HepG2 (cell line): ENCODE measurements at regions not wholly inside any gene's neighbourhood (a gene's known extent, or its start where the extent isn't known, plus 50 kb on each side); places are given as distances from the start of the nearest gene placed in this dataset.

ENCODE experiments used
- ATAC-seq: fragments of 200-7000 bp; cut with Tn5 transposase; 3 replicates; pipeline ENCODE4 v1.9.1; 2020; ENCODE audit warnings: mild to moderate bottlenecking, moderate library complexity
- BruUV-seq: library from RNA; stranded (reverse); fragments of 400-500 nt; replicated peaks from 2 replicates; lab custom pipeline; 2021; lab: Mats Ljungman, UMichigan
- CTCF ChIA-PET: fragments of 300-600 bp; formaldehyde crosslinking; extraction: SDS; loops from one replicate; lab custom pipeline; 2021; ENCODE audit warnings: low total read pairs, inconsistent platforms, low intra/inter-chr PET ratio; lab: Yijun Ruan, JAX
- POLR2A ChIA-PET: fragments of 350-600 bp; sonication (Branson Sonifier 250); formaldehyde crosslinking; loops from one replicate; lab custom pipeline; 2020; ENCODE audit warnings: antibody characterized with exemption, inconsistent platforms; lab: Yijun Ruan, JAX
- DNase-seq: peaks from one replicate; pipeline ENCODE4 v3.0.0-alpha.2; 2015; ENCODE audit warnings: low spot score
- FAIRE-seq: peaks from 3 replicates; lab custom pipeline; 2011; peaks lifted over from hg19 to GRCh38; lab: Jason Lieb, UNC
- H2AFZ ChIP-seq: one replicate; pipeline ENCODE4 v1.6.1; 2011; ENCODE audit warnings: low read length, inconsistent platforms
- H3K27ac ChIP-seq: fragments of 300-600 bp; 3 replicates; pipeline ENCODE4 v1.8.0; 2011; ENCODE audit warnings: mixed run types, mild to moderate bottlenecking, mixed read lengths, low read length, inconsistent platforms; ENCODE audit not compliant: insufficient read depth; ENCODE audit errors: extremely low read length
- H3K27me3 ChIP-seq, 2 experiments: fragments of 200-600 bp in 1 of 2; 2 replicates in 1 of 2; 3 replicates in 1 of 2; pipeline versions ENCODE4 v1.6.0 to v1.8.0; 2011; ENCODE audit warnings: low read length in 2 of 2, mild to moderate bottlenecking in 2 of 2, moderate library complexity in 2 of 2, inconsistent platforms in 1 of 2; ENCODE audit not compliant: insufficient read depth in 2 of 2, control insufficient read depth in 1 of 2
- H3K36me3 ChIP-seq, 2 experiments: fragments of 200-600 bp in 1 of 2; replicated peaks in 1 of 2; 2 replicates in 1 of 2; 3 replicates in 1 of 2; pipeline versions ENCODE4 v1.5.1 to v1.8.0; 2011; ENCODE audit warnings: low read length in 2 of 2, inconsistent platforms in 1 of 2; ENCODE audit not compliant: insufficient read depth in 2 of 2, control insufficient read depth in 1 of 2
- H3K4me1 ChIP-seq: 2 replicates; pipeline ENCODE4 v1.5.1; 2012; ENCODE audit warnings: low read length, inconsistent platforms; ENCODE audit not compliant: insufficient read depth
- H3K4me2 ChIP-seq: 2 replicates; pipeline ENCODE4 v1.6.0; 2011; ENCODE audit warnings: low read depth, low read length, inconsistent platforms
- H3K4me3 ChIP-seq, 3 experiments: fragments of 200-600 bp in 1 of 3; sonication (generic), shearing (Covaris generic) in 1 of 3; replicated peaks in 1 of 3; 2 replicates each; pipeline ENCODE4 v1.5.1; 2011 to 2016; ENCODE audit warnings: low read length in 3 of 3, inconsistent platforms in 2 of 3, low read depth in 2 of 3, mild to moderate bottlenecking in 2 of 3, control low read depth in 1 of 3, mixed read lengths in 1 of 3; ENCODE audit not compliant: insufficient read depth in 1 of 3
- H3K79me2 ChIP-seq: one replicate; pipeline ENCODE4 v1.6.1; 2011; ENCODE audit warnings: low read length, inconsistent platforms; ENCODE audit not compliant: insufficient read depth
- H3K9ac ChIP-seq: 2 replicates; pipeline ENCODE4 v1.6.0; 2011; ENCODE audit warnings: mild to moderate bottlenecking, low read depth, low read length, inconsistent platforms; ENCODE audit not compliant: insufficient read depth
- H3K9me3 ChIP-seq: 2 replicates; pipeline ENCODE4 v1.5.1; 2012; ENCODE audit warnings: mild to moderate bottlenecking, low read length
- H4K20me1 ChIP-seq: 2 replicates; pipeline ENCODE4 v1.6.0; 2011; ENCODE audit warnings: inconsistent platforms, mild to moderate bottlenecking, low read length, moderate library complexity; ENCODE audit not compliant: insufficient read depth
- ARID4A ChIP-seq: sonication (generic); formaldehyde crosslinking; IDR thresholded peaks from 2 replicates; pipeline ENCODE4 v1.5.0; 2020; ENCODE audit warnings: mild to moderate bottlenecking, missing genetic modification reagents, borderline replicate concordance
- DPF2 ChIP-seq: sonication (generic); formaldehyde crosslinking; IDR thresholded peaks from 2 replicates; pipeline ENCODE4 v1.4.0; 2020; ENCODE audit warnings: mild to moderate bottlenecking, low read depth, missing genetic modification reagents, borderline replicate concordance
- FOXP1 ChIP-seq, 2 experiments: fragments of 450-650 bp in 1 of 2; IDR thresholded peaks; 2 replicates each; pipeline ENCODE4 v1.6.1; 2017 to 2018; ENCODE audit warnings: antibody characterized with exemption in 1 of 2
- ZBTB33 ChIP-seq: sonication (generic); formaldehyde crosslinking; IDR thresholded peaks from 2 replicates; pipeline ENCODE4 v1.4.0; 2020; ENCODE audit warnings: missing genetic modification reagents
- ZNF512 ChIP-seq: sonication (generic); formaldehyde crosslinking; IDR thresholded peaks from 2 replicates; pipeline ENCODE4 v1.4.0; 2020; ENCODE audit warnings: mild to moderate bottlenecking, missing genetic modification reagents
- ZNF639 ChIP-seq: conservative IDR thresholded peaks from 2 replicates; pipeline ENCODE4 v1.6.1; 2018; ENCODE audit warnings: missing genetic modification reagents
- ZNF720 ChIP-seq: sonication (generic); formaldehyde crosslinking; IDR thresholded peaks from 2 replicates; pipeline ENCODE4 v1.4.0; 2020; ENCODE audit warnings: missing genetic modification reagents
- WGBS: methylation state at CpG from one replicate; pipeline ENCODE4 v1.1.6; 2017; ENCODE audit warnings: low lambda C conversion rate; 5-methylcytosine and 5-hydroxymethylcytosine counted together
- in situ Hi-C: cut with HindIII; loops from 2 replicates; pipeline ENCODE4 v1.10.0; 2017; ENCODE audit warnings: low pct_unique_long_range_greater_than_20kb; ENCODE audit not compliant: extremely low pct_ligation_motif_present
- intact Hi-C: fragments of 100-400 bp; cut with micrococcal nuclease; formaldehyde crosslinking; loops from one replicate; pipeline ENCODE4 v1.10.0; 2022; ENCODE audit not compliant: unreplicated experiment
- TF ChIP-seq, protein P1 (sequence below): sonication (generic); formaldehyde crosslinking; IDR thresholded peaks from 2 replicates; pipeline ENCODE4 v1.8.1; 2023; ENCODE audit warnings: missing genetic modification reagents, inconsistent platforms, borderline replicate concordance
- TF ChIP-seq, protein P2 (sequence below): sonication (generic); formaldehyde crosslinking; IDR thresholded peaks from 2 replicates; pipeline ENCODE4 v1.8.1; 2023; ENCODE audit warnings: mild to moderate bottlenecking, inconsistent platforms, moderate library complexity, missing genetic modification reagents, borderline replicate concordance
- TF ChIP-seq, protein P3 (sequence below): sonication (generic); formaldehyde crosslinking; IDR thresholded peaks from 2 replicates; pipeline ENCODE4 v1.4.0; 2020; ENCODE audit warnings: missing genetic modification reagents

- no peak overlapping the region for H2AFZ ChIP-seq
- no peaks in the 10 kb centered on the region for H3K79me2 ChIP-seq
- no peak overlapping the region for H3K4me3 ChIP-seq
- H3K36me3 ChIP-seq, result no peaks in the 10 kb centered on the region
- H4K20me1 ChIP-seq, result no peaks in the 10 kb centered on the region
- FAIRE-seq, result no peak
- no peak for DNase-seq
- H3K9ac ChIP-seq, result no peak overlapping the region
- CTCF ChIA-PET, result no interaction called here
- POLR2A ChIA-PET, result no interaction called here
- intact Hi-C loops, result no loop called here
- H3K27ac ChIP-seq, result no peak overlapping the region
- H3K27me3 ChIP-seq, result no peaks in the 10 kb centered on the region
- no peak overlapping the region for H3K4me2 ChIP-seq
- in situ Hi-C loops, result no loop called here
- 19% methylated on average over 3 of the region's 3 CpGs for WGBS
- ATAC-seq, result no peak
- H3K4me1 ChIP-seq, result no peaks in the 10 kb centered on the region
- H3K9me3 ChIP-seq, result no peaks in the 10 kb centered on the region
- no TSS peak for BruUV-seq
- no peak for TF ChIP-seq ARID4A (CRISPR knock-in tag)
- TF ChIP-seq ZNF720 (CRISPR knock-in tag), result no peak
- TF ChIP-seq, protein P1, sequence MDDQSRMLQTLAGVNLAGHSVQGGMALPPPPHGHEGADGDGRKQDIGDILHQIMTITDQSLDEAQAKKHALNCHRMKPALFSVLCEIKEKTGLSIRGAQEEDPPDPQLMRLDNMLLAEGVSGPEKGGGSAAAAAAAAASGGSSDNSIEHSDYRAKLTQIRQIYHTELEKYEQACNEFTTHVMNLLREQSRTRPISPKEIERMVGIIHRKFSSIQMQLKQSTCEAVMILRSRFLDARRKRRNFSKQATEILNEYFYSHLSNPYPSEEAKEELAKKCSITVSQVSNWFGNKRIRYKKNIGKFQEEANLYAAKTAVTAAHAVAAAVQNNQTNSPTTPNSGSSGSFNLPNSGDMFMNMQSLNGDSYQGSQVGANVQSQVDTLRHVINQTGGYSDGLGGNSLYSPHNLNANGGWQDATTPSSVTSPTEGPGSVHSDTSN (CRISPR knock-in tag), result no peak
- TF ChIP-seq ZNF639, result no peak
- TF ChIP-seq ZBTB33 (CRISPR knock-in tag), result no peak
- TF ChIP-seq, protein P2, sequence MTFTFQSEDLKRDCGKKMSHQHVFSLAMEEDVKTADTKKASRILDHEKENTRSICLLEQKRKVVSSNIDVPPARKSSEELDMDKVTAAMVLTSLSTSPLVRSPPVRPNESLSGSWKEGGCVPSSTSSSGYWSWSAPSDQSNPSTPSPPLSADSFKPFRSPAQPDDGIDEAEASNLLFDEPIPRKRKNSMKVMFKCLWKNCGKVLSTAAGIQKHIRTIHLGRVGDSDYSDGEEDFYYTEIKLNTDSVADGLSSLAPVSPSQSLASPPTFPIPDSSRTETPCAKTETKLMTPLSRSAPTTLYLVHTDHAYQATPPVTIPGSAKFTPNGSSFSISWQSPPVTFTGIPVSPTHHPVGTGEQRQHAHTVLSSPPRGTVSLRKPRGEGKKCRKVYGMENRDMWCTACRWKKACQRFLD (CRISPR knock-in tag), result no peak
- TF ChIP-seq, protein P3, sequence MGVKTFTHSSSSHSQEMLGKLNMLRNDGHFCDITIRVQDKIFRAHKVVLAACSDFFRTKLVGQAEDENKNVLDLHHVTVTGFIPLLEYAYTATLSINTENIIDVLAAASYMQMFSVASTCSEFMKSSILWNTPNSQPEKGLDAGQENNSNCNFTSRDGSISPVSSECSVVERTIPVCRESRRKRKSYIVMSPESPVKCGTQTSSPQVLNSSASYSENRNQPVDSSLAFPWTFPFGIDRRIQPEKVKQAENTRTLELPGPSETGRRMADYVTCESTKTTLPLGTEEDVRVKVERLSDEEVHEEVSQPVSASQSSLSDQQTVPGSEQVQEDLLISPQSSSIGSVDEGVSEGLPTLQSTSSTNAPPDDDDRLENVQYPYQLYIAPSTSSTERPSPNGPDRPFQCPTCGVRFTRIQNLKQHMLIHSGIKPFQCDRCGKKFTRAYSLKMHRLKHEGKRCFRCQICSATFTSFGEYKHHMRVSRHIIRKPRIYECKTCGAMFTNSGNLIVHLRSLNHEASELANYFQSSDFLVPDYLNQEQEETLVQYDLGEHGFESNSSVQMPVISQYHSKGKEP, result no peak
- TF ChIP-seq DPF2 (CRISPR knock-in tag), result no peak
- TF ChIP-seq ZNF512 (CRISPR knock-in tag), result no peak
- no peak for TF ChIP-seq FOXP1 (IDR thresholded peaks at IDR 0.05)
- TF ChIP-seq FOXP1 (CRISPR knock-in tag; IDR thresholded peaks at IDR 0.05), result no peak
Measured at GRCh38 chr4:111999801-112000200, 145.5 kb upstream of the FAM241A start.
